GM18502 (cell line): ENCODE measurements at regions not wholly inside any gene's neighbourhood (a gene's known extent, or its start where the extent isn't known, plus 50 kb on each side); places are given as distances from the start of the nearest gene placed in this dataset.
"Not testable (repeated sequence)": the region's sequence is repeated elsewhere in the genome, so short reads cannot be mapped to it uniquely, and the experiment has no call there.

ENCODE experiments used
- ATAC-seq: cut with Tn5 transposase; IDR thresholded peaks from one replicate; pipeline ENCODE4 v1.9.1; 2021; ENCODE audit warnings: mild to moderate bottlenecking; ENCODE audit not compliant: unreplicated experiment, poor library complexity

DNA sequence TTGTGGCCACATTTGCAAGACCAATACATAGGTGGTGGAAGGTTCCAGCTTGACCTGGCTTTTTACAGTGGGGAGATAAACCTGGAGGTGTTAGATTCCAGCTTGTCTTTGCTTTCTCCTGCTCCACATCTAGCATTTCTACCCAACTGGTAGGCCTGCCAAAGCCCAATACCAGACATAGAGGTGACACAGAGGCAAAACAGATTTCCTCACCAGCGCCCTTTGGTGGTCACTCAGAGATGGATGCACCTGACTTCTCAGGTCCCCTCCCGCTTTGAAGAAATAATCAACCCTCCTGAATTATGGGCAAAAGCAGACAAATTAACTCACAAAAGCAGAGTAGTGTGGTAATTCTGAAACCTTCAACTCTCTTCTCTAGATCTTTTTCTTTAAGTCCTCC lies 1356.2 kb downstream of the FAM181B start:
- ATAC-seq: no peak

DNA sequence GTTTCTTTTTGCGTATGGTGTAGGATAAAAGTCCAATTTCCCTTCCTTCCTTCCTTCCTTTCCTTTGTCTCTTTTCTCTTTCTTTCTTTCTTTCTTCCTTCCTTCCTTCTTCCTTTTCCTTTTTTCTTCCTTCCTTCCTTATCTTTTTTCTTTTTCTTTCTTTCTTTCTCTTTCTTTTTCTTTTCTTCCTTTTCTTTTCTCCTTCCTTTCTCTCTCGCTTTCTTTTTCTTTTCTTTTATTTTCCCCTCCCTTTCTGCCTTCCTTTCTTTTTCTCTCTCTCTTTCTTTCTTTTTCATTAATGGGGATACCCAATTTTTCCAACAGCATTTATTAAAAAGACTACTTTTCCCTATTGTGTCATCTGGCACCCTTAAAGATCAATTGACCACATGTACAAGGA lies 1359.7 kb downstream of the FAM181B start:
- no peak for ATAC-seq

DNA sequence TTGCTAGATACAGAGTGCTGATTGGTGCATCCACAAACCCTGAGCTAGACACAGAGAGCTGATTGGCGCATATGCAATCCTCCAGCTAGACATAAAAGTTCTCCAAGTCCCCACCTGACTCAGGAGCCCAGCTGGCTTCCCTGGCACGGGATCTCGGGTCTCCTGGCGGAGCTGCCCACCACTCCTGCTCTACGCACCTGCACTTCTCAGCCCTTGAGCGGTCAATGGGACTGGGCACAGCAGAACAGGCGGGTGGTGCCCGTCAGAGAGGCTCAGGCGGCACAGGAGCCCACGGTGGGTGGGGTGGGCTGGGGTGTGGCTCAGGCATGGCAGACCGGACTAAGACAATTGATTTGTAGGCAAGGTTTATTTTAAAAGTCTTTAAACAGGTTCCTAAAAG lies 1365.5 kb downstream of the FAM181B start:
- ATAC-seq: no peak

DNA sequence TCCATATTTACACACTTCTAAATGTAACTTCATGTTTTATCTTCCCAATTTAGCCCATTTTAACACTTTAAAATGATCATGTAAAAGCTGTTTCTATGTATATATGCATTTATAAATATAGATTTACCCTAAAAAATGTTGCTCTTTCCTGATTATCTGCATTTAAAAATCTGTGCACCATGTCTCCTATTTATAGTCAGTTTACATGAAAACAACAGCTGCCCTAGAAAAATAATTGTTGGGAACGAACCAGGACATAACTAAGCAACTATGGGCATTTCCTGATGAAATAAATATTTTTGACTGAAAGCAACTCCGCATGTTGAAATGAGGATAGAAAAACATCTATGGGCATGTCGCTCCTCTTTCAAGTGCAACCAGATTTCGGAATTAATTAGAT lies 1368.2 kb downstream of the FAM181B start:
- ATAC-seq: no peak

DNA sequence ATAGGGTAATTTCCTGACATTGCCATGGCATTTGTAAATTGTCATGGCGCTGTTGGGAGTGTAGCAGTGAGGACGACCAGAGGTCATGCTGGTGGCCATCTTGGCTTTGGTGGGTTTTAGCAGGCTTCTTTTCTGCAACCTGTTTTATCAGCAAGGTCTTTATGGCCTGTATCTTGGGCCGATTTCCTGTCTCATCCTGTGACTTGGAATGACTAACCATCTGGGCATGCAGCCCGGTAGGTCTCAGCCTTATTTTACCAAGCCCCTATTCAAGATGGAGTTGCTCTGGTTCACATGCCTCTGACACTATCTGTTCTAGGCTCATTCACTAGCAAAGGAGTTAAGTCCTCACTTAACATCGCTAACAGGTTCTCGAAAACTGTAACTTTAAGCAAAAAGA lies 1374.2 kb downstream of the FAM181B start:
- ATAC-seq: no peak

DNA sequence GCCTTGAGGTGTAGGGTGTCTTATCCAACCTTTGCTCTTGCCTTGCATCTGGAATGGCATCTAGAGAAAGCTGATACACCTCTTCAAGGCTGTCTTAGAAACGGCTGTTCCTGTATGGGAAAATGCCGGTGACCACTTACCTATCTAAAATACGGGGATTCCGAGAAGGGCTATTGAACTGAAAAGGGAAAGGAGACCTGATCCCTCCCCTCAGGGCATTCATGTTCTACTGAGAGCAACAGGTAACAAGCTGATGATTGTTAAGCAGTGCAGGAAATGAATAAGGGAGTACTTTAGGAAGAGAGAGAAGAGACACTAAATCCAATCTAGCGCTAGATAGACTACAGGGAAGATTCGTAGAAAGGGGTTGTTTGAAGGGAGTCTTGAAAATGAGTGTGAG lies 1388.1 kb downstream of the FAM181B start:
- ATAC-seq: no peak

DNA sequence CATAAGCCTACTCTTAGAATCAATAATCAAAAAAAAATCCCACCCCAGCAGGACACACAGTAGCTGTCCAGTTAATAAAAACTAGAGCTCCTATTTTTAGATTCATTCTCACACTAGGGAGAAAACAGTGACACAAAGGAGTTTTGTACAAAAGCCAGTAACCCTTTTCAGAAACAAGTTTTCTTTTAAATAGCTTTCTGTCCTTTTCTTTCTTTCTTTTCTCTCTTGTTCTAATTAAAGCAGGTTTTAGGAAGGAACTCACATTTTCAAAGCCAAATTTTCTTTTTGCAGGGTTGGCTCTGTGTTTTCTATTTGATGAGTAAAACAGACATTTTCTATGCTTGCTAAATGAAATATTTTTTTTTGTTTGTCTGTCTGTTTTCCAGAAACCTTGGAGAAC lies 1390.7 kb downstream of the FAM181B start:
- ATAC-seq: no peak

DNA sequence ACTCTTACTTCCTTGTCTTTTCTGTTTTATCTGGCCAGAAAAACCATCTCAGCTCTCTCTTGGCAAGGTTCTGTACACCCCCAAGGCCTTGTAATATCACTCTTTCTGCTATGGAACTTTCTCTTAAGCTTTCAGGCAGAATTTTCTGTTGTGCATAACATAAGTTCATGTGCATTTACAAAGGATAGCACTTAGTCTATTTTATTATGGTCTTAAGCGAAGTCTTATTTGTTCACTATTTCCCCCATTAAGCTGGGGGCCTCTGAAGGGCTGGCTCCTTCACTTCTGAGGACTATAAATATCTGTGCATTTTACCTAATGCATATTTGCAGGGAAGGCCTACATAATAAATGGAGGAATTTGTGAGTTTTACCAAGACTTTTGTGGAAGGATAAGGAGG lies 1393.4 kb downstream of the FAM181B start:
- no peak for ATAC-seq

DNA sequence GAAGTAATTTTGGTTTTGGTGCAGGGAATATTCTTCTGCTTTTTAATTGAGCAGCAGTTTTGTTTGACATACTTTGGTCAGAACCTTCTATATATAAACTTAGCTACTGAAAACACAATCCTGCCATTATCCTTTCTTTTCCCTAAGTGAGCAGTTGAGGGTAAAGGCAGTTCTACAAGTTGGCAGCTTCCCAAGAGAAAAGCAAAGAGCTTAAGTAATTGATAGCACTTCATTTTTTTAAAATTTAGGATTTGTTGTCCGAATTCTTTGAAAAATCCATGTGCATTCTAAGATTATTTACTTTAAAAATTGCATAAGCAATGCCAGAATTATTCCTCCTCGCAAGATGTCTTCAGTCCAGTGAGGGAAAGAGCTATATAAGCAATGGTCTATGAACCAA lies 1394.1 kb downstream of the FAM181B start:
- no peak for ATAC-seq

DNA sequence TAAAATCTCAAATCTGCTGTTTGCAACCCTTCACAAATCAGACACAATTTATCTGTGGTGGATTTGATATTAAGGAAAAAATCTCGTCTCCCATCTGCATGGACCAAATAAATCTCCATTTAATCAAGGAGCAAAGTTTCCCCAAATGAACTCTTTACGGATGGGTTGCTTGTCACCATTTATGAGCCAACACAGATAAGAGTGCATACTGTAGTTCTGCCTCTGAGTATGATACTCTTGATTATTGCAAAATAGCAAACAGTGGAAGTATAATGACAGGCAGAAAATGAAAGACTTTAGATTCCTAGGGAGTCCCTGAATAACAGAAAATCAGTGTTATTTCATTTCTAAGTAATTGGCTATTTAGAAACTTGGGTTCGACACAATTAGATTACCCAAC lies 1395.9 kb downstream of the FAM181B start:
- ATAC-seq: no peak

DNA sequence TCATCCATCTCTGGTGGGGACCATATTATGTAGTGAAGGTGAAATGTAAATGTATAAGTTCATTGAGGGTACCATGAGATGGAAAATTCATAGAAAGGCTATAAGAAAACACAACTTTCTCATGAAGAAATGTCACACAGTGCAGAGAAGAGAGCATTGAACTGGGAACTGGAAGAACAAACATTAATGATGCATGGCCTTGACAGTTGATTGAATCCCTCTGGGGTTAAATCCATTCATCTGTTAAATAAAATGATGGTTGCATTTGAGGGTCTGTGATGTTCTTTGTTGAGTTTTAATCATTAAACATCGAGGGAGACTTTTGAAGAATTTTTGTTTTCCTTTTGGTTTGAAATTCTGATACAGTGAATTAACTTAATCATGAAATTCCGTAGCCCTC lies 1401.4 kb downstream of the FAM181B start:
- ATAC-seq: no peak

DNA sequence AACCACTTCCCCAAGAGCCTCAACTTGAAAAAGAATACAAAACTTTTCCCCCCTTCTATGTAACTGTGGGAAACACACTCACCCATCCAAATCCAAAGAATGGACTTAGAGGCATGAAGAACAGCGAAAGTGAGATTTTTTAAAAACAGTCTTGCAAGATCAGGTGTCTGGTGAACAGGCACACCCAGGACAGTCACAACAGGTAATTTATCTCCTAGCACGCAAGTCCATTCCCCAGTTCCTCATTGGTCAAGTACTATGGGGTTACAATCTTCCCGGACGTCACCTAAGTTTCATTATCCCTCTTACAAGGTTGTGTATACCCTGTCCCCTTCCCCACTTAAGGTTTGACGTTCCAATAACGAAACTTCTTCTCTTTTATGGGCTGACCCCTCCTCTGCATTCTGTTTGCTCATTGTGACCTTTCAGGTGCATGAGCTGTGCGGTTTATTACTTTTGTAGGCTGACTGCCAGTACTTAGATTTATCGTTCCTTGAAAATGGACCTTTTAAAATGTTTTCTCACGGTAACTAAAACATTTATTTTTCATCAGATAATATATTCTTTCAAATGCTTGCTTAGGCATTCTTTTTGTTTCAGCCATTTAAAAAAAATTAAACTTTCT lies 1401.9 kb downstream of the FAM181B start:
- no peak for ATAC-seq

DNA sequence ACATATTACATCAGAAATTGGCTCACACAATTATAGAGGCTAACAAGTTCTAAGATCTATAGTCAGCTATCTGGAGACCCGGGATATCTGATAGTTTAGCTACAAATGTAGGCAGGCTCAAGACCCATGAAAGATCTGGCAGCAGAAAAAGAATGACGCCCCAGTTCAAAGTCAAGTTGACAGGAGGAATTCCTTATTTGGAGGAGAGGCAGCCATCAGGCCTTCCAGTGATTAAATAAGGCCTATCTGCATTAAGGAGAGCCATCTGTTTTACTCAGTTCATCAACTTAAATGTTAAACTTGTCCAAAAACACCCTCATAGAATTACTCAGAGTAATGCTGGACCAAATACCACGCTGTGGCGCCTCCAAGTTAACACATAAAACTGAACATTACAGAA lies 1402.6 kb downstream of the FAM181B start:
- ATAC-seq: no peak

DNA sequence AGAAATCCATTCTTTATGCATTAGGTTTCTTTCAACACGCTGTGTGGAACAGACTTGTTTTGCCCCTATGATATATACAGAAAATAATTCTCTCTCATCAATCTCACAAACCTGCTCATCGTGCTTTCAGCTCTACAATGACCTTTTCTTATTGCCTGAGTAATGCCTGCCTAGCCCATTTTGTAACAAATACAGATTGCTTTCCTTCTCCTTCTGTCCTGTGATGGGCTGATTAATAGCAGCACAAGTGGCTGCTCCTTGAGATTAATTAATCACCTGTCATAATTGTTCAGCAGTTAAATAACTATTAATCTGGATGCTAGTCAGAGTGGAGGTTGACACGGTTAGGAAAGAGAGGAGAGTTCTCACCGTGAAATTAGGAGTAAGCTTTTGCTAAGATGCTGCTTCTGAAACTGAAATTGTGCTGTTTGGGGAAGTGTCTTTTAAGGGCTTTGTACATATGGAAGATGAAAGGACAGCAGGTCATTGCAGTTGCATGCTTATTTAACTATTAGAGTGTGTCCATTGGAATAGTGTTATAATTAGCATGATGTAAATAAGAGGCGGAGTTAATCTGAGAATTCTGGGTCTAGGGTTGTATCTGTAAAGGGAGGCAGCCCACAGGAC lies 1430.5 kb downstream of the FAM181B start:
- ATAC-seq: no peak

DNA sequence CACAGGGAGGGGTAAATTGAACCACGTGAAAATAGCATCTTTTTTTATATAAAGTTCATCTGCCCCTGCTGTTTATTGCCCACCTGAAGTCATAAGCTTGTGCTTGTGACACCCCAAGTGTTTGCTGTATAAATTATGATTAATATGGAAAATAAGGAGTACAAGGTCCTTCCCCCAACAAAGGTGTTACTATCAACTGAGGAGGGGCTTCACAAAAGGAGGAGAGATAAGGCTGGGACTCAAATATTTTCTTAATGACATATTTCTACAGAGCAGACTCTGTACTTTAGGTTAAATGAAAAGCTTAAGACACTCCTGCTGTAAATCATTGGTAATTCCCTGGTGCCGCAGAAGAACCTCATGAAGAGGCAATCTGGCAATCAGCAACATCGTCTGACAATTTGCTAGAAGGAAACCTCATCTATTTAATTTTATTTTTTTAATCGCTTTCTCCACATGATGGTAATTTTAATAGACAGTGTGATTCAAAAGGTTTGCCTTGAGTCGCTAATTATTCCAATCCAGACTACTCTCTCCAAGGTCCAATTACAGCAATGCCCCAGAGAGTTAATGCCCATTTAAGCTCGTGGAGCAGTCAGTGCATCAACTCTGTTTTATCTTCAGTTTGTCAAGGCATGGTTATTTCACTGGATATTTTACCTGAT lies 1432.4 kb downstream of the FAM181B start:
- no peak for ATAC-seq

DNA sequence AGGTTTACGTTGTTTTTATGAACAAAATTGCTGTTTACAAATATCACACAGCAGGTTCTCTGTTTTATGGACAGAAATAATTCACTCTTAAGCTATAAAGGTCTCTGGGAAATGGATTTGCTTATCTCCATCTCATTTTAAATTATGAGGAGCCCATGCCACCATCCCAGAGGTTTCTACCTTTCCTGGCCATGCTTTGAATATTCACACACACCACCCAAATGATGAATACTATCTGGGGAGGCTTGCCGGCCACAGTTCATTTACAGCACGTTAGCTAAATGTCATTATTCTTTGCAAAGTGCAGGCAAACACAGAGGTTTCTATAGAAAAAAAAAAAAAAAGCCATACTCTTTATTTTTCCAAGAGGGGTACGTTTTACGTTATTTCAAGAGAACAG lies 1446.7 kb downstream of the FAM181B start:
- ATAC-seq: no peak

DNA sequence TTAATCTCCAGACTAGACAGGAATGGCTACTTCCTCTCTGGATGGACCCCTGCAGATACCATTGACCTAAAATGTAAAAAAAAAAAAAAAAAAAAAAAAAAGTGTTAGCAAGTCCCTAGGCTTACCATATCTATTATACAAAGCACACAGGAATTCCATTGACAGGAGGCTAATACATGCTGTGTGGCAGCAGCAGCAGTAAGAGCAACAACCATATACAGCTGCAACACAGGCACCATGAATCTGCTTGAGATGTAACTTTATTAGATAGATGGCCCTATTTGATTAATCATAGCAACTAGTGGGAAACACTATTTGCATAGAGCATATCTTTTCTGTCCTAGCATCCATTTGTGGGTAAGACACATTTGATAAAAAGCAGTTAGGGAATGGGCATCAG lies 1447.1 kb downstream of the FAM181B start:
- no peak for ATAC-seq

DNA sequence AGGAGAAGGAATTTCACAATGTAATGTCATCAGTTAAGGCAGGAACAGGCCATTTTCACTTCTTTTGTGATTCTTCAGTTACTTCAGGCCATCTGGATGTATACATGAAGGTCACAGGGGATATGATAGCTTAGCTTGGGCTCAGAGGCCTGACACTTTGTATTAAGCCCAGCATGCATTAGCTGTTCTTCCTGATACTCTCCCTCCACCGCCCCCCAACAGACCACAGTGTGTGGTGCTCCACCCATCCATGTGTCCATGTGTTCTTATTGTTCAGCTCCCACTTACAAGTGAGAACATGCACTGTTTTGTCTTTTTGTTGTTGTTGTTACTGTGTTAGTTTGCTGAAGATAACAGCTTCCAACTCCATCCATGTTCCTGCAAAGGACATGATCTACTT lies 1453.4 kb downstream of the FAM181B start:
- not testable (repeated sequence) for ATAC-seq

DNA sequence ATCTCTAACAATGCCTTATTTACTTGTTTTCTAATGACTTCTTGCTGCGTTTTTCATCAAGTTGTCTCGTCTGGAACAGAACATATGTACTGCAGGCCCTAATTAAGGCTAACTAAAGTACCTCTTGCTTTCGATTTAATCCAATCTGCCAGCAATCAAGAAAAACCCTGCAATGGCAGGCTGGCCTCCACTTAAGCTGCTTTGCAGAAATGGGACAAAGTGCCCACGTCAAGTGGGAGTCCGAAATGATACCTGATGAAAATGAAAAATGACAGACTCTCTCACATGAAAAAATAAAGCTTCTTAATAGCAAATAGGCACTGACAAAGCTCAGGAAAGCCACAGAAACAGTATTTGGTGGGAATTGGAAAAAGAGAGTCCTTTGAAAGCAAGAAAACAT lies 1454.7 kb downstream of the FAM181B start:
- ATAC-seq: no peak

DNA sequence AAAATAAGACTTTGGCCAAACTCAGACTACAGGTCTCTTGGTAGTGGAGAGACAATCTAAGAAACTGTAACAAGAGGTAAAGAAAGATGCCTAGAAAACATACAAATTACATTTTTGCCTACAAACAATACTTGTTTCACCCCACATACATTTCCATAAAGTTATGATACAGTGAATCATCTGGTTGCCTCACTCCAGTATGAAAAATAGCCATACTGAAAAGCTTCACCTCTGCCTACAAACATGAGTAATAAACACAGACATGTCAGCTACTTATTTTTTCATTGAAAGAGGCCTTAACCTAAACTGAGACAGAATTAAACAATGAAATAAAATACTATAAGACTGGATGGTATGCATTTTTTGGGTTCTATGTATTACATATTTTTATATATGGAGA lies 1463.0 kb downstream of the FAM181B start:
- no peak for ATAC-seq

DNA sequence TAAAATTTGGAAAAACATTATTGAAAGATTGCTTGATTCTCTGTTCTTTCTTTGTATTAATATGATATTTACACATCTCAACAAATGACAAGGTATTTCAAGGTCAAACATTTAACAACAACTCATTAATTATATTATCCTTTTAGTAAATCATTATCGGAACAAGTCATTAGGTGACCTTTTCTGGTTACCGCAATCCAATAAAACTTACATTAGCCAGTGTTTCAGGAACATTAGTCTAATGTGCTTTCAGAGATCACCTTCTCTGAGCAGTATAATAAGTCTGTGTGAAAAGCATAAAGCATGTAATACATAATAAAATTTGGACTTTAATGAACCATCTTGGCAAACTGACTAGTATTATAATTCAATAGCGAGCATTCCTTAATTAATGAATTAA lies 1466.4 kb downstream of the FAM181B start:
- no peak for ATAC-seq

DNA sequence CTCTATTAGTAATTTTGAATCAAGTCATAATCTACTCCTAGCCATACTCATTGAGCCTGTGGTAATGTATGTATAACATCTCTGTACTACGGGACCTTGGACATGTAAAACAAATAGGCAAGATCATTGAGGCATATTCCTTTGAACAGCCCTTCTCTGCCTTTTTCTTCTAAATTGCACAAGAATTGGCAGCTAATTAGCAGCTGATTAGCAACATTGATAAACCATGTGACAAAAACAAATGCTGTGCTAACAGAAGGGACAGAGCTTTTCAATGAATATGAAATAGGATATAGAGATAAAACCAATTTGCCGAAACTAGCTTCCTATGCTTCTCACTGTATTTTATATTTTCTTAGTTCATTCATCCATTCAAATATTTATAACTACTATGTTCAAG lies 1474.2 kb downstream of the FAM181B start:
- no peak for ATAC-seq
